A673 (cell line): ENCODE measurements at regions not wholly inside any gene's neighbourhood (a gene's known extent, or its start where the extent isn't known, plus 50 kb on each side); places are given as distances from the start of the nearest gene placed in this dataset.

Source experiments
- BruUV-seq: library from RNA; stranded (reverse); fragments of 400-500 nt; replicated peaks from 2 replicates; lab custom pipeline; 2021; lab: Mats Ljungman, UMichigan
- CTCF ChIA-PET: fragments of 300-600 bp; sonication (Branson Sonifier 250); formaldehyde crosslinking; loops from one replicate; lab custom pipeline; 2022; ENCODE audit warnings: antibody characterized with exemption; lab: Charles Lee
- POLR2A ChIA-PET: fragments of 300-600 bp; sonication (Branson Sonifier 250); formaldehyde crosslinking; loops from one replicate; lab custom pipeline; 2022; ENCODE audit warnings: antibody characterized with exemption; ENCODE audit not compliant: low non-redundant PET; lab: Charles Lee
- DNase-seq: peaks from one replicate; pipeline ENCODE4 v3.0.0-alpha.2; 2015; ENCODE audit warnings: low spot score
- H3K27ac ChIP-seq: fragments of 200-600 bp; sonication (generic); 2 replicates; pipeline ENCODE4 v1.5.1; 2016; ENCODE audit warnings: mixed run types, low read depth, mild to moderate bottlenecking, mixed read lengths, antibody characterized with exemption, low read length; ENCODE audit not compliant: poor library complexity, severe bottlenecking
- H3K27me3 ChIP-seq: fragments of 200-600 bp; sonication (generic); replicated peaks from 2 replicates; pipeline ENCODE4 v1.6.1; 2017; ENCODE audit warnings: mixed run types, low read depth, mild to moderate bottlenecking, mixed read lengths, antibody characterized with exemption, low read length; ENCODE audit not compliant: insufficient read depth, poor library complexity
- H3K36me3 ChIP-seq: fragments of 200-600 bp; sonication (generic); 2 replicates; pipeline ENCODE4 v1.6.1; 2016; ENCODE audit warnings: mixed run types, mild to moderate bottlenecking, mixed read lengths, antibody characterized with exemption, low read length; ENCODE audit not compliant: insufficient read depth, poor library complexity, severe bottlenecking
- H3K4me1 ChIP-seq: fragments of 200-600 bp; sonication (generic); 2 replicates; pipeline ENCODE4 v1.6.1; 2017; ENCODE audit warnings: mixed run types, mild to moderate bottlenecking, mixed read lengths, antibody characterized with exemption, low read length; ENCODE audit not compliant: insufficient read depth, poor library complexity, severe bottlenecking
- H3K4me3 ChIP-seq: fragments of 200-600 bp; sonication (generic); 2 replicates; pipeline ENCODE4 v1.5.1; 2016; ENCODE audit warnings: low read depth, mixed run types, mild to moderate bottlenecking, mixed read lengths, low read length; ENCODE audit not compliant: poor library complexity, severe bottlenecking
- H3K9me3 ChIP-seq: fragments of 200-600 bp; sonication (generic); 2 replicates; pipeline ENCODE4 v1.6.1; 2016; ENCODE audit warnings: mixed run types, low read depth, mild to moderate bottlenecking, mixed read lengths, antibody characterized with exemption, low read length; ENCODE audit not compliant: poor library complexity, severe bottlenecking
- EZH2 ChIP-seq: fragments of 200-600 bp; sonication (generic); IDR thresholded peaks from 2 replicates; pipeline ENCODE4 v1.6.1; 2017; ENCODE audit warnings: borderline replicate concordance, low read depth, mild to moderate bottlenecking, mixed read lengths, antibody characterized with exemption, low read length; ENCODE audit not compliant: poor library complexity, severe bottlenecking
- intact Hi-C: fragments of 100-400 bp; cut with micrococcal nuclease; formaldehyde crosslinking; loops from one replicate; pipeline ENCODE4 v1.10.0; 2022; ENCODE audit not compliant: unreplicated experiment
- TF ChIP-seq, protein P1 (sequence below): fragments of 300-800, 200-600 bp; sonication (generic); conservative IDR thresholded peaks from 2 replicates; pipeline ENCODE4 v1.5.1; 2017; ENCODE audit warnings: low read depth, mild to moderate bottlenecking, antibody characterized with exemption, low read length, moderate library complexity, mixed read lengths

DNA sequence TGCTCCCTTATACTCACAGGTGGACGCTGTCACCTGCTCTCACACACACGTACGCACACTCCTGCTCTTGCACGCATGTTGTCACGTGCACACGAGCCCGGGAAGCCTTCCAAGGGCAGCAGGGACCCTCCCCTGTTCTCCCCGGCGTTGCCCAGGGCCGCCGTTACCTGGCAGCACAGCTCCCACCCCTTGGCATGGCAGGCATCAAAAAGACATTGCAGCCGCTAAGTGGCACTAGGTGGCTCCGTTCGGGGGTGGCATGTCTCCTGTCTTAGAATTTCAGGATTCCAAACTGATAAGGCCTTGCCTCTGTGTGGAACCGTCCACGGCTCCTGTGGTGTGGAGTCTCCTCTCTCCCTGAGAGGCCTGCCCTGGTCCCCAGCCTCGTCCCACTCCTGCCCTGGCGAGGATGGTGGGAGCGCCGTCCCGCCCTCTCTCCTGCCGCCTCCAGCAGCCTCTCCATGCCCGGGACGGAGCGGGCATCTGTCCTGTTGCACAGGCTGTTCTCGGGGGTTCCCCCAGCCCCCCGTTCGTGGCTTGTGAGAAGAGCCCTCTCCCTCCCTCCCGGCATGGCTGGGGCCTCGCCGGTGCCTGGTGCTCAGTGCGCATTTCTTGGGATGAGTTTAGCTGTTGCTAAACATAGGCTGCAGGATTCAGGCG lies 126.7 kb upstream of the GSE1 start:
- ChIA-PET POLR2A (interaction anchor here (0.6 kb wide), 1 partner anchor 293 kb away, joined by 6 read pairs; no protein-coding TSS in a partner anchor), CTCF (no interaction called here)
- Histone ChIP-seq H3K27me3 (no peaks in the 10 kb centered on the region), H3K4me1 (no peaks in the 10 kb centered on the region), H3K27ac (no peak overlapping the region), H3K36me3 (no peaks in the 10 kb centered on the region), H3K9me3 (no peaks in the 10 kb centered on the region), H3K4me3 (no peak overlapping the region)
- intact Hi-C loops, result no loop called here
- DNase-seq, result no peak
- TF ChIP-seq EZH2, result no peak
- TF ChIP-seq, protein P1, sequence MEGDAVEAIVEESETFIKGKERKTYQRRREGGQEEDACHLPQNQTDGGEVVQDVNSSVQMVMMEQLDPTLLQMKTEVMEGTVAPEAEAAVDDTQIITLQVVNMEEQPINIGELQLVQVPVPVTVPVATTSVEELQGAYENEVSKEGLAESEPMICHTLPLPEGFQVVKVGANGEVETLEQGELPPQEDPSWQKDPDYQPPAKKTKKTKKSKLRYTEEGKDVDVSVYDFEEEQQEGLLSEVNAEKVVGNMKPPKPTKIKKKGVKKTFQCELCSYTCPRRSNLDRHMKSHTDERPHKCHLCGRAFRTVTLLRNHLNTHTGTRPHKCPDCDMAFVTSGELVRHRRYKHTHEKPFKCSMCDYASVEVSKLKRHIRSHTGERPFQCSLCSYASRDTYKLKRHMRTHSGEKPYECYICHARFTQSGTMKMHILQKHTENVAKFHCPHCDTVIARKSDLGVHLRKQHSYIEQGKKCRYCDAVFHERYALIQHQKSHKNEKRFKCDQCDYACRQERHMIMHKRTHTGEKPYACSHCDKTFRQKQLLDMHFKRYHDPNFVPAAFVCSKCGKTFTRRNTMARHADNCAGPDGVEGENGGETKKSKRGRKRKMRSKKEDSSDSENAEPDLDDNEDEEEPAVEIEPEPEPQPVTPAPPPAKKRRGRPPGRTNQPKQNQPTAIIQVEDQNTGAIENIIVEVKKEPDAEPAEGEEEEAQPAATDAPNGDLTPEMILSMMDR, result no peak
- BruUV-seq, result no TSS peak

DNA sequence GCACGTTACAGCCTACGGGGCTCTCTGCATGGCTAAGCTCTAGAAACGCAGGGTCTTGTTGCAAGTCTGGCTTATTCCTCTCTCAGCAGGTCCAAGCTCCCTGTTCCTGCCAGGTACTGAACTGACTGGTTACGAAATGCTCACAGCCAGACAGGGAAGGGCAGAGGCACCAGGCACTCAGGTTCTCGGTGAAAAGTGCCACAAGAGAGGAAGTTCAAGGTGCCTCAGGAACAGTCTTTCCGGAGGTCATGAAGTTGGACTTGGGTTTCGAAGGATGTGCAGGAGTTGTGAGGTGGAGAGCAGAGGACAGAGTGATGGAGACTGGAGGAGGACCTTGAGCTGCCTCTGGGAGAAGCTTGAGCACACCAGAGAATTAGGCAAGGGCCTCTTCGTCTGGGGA lies 124.7 kb upstream of the GSE1 start:
- BruUV-seq, result no TSS peak

DNA sequence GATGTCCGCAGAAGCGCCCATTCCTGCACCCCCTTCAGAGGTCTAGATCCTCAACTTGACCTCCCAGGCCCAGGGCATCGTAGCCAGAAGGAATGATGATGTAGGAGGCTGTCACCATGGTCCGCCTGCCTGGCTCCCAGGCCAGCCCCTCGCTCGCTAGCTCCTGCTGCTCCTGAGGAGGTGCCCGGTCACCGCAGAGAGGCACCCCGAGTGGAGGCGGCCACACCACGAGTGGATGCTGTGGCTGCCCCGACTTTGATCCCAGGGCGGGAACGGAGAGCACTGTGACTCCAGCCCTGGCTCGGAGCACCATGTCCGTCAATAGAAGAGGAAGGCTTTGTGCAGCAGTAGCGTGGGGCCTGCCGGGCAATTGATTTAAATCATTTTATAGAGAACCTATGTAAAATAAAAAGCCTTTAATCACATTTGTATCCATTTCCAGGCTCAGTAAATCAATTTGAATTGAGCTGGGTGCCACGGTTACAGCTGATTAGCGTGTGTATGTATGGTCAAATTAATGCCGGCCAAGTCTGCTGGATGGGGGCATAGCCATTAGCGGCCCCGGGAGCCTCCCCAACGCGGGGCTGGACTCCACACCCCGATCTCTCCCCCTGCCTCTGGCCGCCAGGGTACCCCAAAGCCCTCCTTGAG lies 122.6 kb upstream of the GSE1 start:
- POLR2A ChIA-PET, result no interaction called here
- BruUV-seq, result no TSS peak

More for the DNA sequence above, 124.7 kb upstream of the GSE1 start:
- intact Hi-C loops, result no loop called here
- ChIA-PET POLR2A (no interaction called here), CTCF (no interaction called here)
- no peaks in the 10 kb centered on the region for H3K4me1 ChIP-seq
- H3K27me3 ChIP-seq, result no peaks in the 10 kb centered on the region
- no peak for DNase-seq
- no peaks in the 10 kb centered on the region for H3K36me3 ChIP-seq
- no peak for TF ChIP-seq EZH2
- TF ChIP-seq, protein P1, result no peak
- H3K9me3 ChIP-seq, result no peaks in the 10 kb centered on the region
- no peak overlapping the region for H3K4me3 ChIP-seq
- no peak overlapping the region for H3K27ac ChIP-seq

More for the DNA sequence above, 122.6 kb upstream of the GSE1 start:
- H3K9me3 ChIP-seq, result no peaks in the 10 kb centered on the region
- intact Hi-C loops, result no loop called here
- DNase-seq, result no peak
- TF ChIP-seq, protein P1, result no peak
- TF ChIP-seq EZH2, result no peak
- no peak overlapping the region for H3K27ac ChIP-seq
- no peaks in the 10 kb centered on the region for H3K4me1 ChIP-seq
- no peaks in the 10 kb centered on the region for H3K36me3 ChIP-seq
- H3K4me3 ChIP-seq, result no peak overlapping the region
- H3K27me3 ChIP-seq, result no peaks in the 10 kb centered on the region
- CTCF ChIA-PET, result interaction anchor here (0.7 kb wide), 1 partner anchor 70 kb away, joined by 6 read pairs; no protein-coding TSS in a partner anchor
